Liver (tissue), 3 donors: ENCODE measurements at regions not wholly inside any gene's neighbourhood (a gene's known extent, or its start where the extent isn't known, plus 50 kb on each side); places are given as distances from the start of the nearest gene placed in this dataset.

Experiments used
- CTCF ChIP-seq: fragments of 150-350 bp; IDR thresholded peaks from 2 replicates; pipeline ENCODE4 v1.5.1; 2017; ENCODE audit warnings: improper control_type of control experiment, low read depth, low read length; ENCODE audit not compliant: missing input control
- EGR1 ChIP-seq, 2 donors: IDR thresholded peaks; 2 replicates each; pipeline ENCODE4 v1.6.1; 2016 to 2018; ENCODE audit warnings: antibody characterized with exemption in 2 of 2, low read depth in 2 of 2
- FOXA1 ChIP-seq: IDR thresholded peaks from 2 replicates; pipeline ENCODE4 v1.6.1; 2016; ENCODE audit warnings: antibody characterized with exemption
- GABPA ChIP-seq, 2 donors: IDR thresholded peaks in 1 of 2; conservative IDR thresholded peaks in 1 of 2; 2 replicates each; pipeline ENCODE4 v1.6.1; 2016; ENCODE audit warnings: antibody characterized with exemption in 2 of 2, mild to moderate bottlenecking in 1 of 2, moderate library complexity in 1 of 2
- JUND ChIP-seq, 2 donors: IDR thresholded peaks; 2 replicates each; pipeline ENCODE4 v1.6.1; 2016; ENCODE audit warnings: antibody characterized with exemption in 2 of 2
- MAX ChIP-seq: IDR thresholded peaks from 2 replicates; pipeline ENCODE4 v1.6.1; 2016; ENCODE audit warnings: antibody characterized with exemption
- NR2F2 ChIP-seq: IDR thresholded peaks from 2 replicates; pipeline ENCODE4 v1.6.1; 2016; ENCODE audit warnings: antibody characterized with exemption
- RAD21 ChIP-seq, 2 donors: IDR thresholded peaks; 2 replicates each; pipeline ENCODE4 v1.6.1; 2016; ENCODE audit warnings: antibody characterized with exemption in 2 of 2, mild to moderate bottlenecking in 2 of 2
- REST ChIP-seq: IDR thresholded peaks from 2 replicates; pipeline ENCODE4 v1.6.1; 2016; ENCODE audit warnings: antibody characterized with exemption, mild to moderate bottlenecking
- RXRA ChIP-seq, 2 donors: IDR thresholded peaks; 2 replicates each; pipeline ENCODE4 v1.6.1; 2017 to 2018; ENCODE audit warnings: antibody characterized with exemption in 2 of 2, mild to moderate bottlenecking in 1 of 2
- TAF1 ChIP-seq: conservative IDR thresholded peaks from 2 replicates; pipeline ENCODE4 v1.6.1; 2016; ENCODE audit warnings: antibody characterized with exemption, mild to moderate bottlenecking
- YY1 ChIP-seq: IDR thresholded peaks from 2 replicates; pipeline ENCODE4 v1.6.1; 2016; ENCODE audit warnings: antibody characterized with exemption, mild to moderate bottlenecking
- donor health status: healthy.
- donor health status: healthy.

- TF ChIP-seq FOXA1: no peak
- TF ChIP-seq CTCF: no peak
- TF ChIP-seq RAD21 (IDR thresholded peaks at IDR 0.05): no peak
- TF ChIP-seq MAX: no peak
- TF ChIP-seq TAF1: no peak
- TF ChIP-seq REST: no peak
- no peak for TF ChIP-seq JUND (IDR thresholded peaks at IDR 0.05)
- TF ChIP-seq YY1: no peak
- TF ChIP-seq RXRA (IDR thresholded peaks at IDR 0.05): no peak
- no peak for TF ChIP-seq EGR1 (IDR thresholded peaks at IDR 0.05; ENCODE audit: low read depth in 2 of 2)
- TF ChIP-seq NR2F2: no peak
- TF ChIP-seq GABPA (IDR thresholded peaks at IDR 0.05 in 1 of 2, conservative IDR thresholded peaks at IDR 0.05 in 1 of 2): no peak
Measured at GRCh38 chr22:27258616-27259172, 542.9 kb downstream of the MN1 start.
